Fibroblast of skin of right biceps (primary cell): ENCODE measurements at regions not wholly inside any gene's neighbourhood (a gene's known extent, or its start where the extent isn't known, plus 50 kb on each side); places are given as distances from the start of the nearest gene placed in this dataset.
A peak's percentile ranks its signal among the peaks of the same experiment; 100 is the strongest.
"Not testable (repeated sequence)": the region's sequence is repeated elsewhere in the genome, so short reads cannot be mapped to it uniquely, and the experiment has no call there.

Source experiments
- DNase-seq: peaks from one replicate; pipeline ENCODE4 v3.0.0-alpha.2; 2013

- not testable (repeated sequence) for DNase-seq
These were observed 53.5 kb upstream of the JADE2 start for GRCh38 chr5:134471858-134472449.

GRCh38 chr5:134468921-134469400 lies 56.5 kb upstream of the JADE2 start:
- DNase-seq = no peak

GRCh38 chr5:134467231-134467630 lies 55.5 kb upstream of the CDKN2AIPNL start:
- DNase-seq = no peak

GRCh38 chr5:134466241-134467069 lies 54.8 kb upstream of the CDKN2AIPNL start:
- peak; percentile 87 for DNase-seq

- peak; percentile 92 for DNase-seq
These were observed 54.1 kb upstream of the CDKN2AIPNL start for GRCh38 chr5:134465816-134466240.

- no peak for DNase-seq
These were observed 53.5 kb upstream of the CDKN2AIPNL start for GRCh38 chr5:134464988-134465815.

GRCh38 chr5:134463991-134464760 lies 52.5 kb upstream of the CDKN2AIPNL start:
- DNase-seq = peak; percentile 23

- DNase-seq = no peak
These were observed 51.6 kb upstream of the CDKN2AIPNL start for GRCh38 chr5:134463176-134463720.

GRCh38 chr5:134462761-134463160 lies 51.1 kb upstream of the CDKN2AIPNL start:
- no peak for DNase-seq

- DNase-seq = no peak
These were observed 50.4 kb upstream of the CDKN2AIPNL start for GRCh38 chr5:134462047-134462575.
